ENCODE measurements at regions not wholly inside any gene's neighbourhood (a gene's known extent, or its start where the extent isn't known, plus 50 kb on each side); places are given as distances from the start of the nearest gene placed in this dataset.

DNA sequence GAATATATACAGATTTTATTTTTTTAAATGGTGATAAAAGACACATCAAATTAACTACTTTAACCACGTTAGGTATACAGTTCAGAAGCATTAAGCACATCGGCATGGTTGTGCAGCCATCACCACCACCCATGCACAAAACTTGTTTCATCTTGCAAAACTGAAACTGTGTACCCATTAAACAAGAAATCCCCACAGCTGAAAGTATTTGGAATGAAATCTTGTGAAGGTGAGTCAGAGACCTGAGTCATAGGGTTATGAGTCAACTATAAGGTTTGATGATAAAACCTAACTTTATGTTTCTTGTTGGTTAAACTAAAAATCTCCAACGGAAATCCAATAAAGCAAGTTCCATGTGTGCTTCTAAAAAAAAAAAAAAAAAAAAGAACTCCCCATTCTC, 561.6 kb upstream of the PSMD7 start:
- Histone ChIP-seq H3K36me3 (ENCODE audit: control insufficient read depth in 2 of 2, extremely low read depth in 1 of 2, insufficient read depth in 2 of 2, low read length in 2 of 2) (no peaks in the 10 kb centered on the region), H3K9me1 (ENCODE audit: control insufficient read depth, extremely low read depth, insufficient read depth, low read length) (no peaks in the 10 kb centered on the region), H3K4me1 (ENCODE audit: control insufficient read depth, extremely low read depth, insufficient read depth, low read length) (peaks cover 24% of the 10 kb centered on the region), H3K79me2 (ENCODE audit: control insufficient read depth, insufficient read depth, low read length) (no peaks in the 10 kb centered on the region), H4K20me1 (ENCODE audit: control insufficient read depth, extremely low read depth, insufficient read depth, low read length) (no peaks in the 10 kb centered on the region), H3K9ac (ENCODE audit: control insufficient read depth, extremely low read depth, insufficient read depth, low read length) (no peak overlapping the region), H3K4me3 (ENCODE audit: control insufficient read depth in 2 of 3, extremely low read depth in 1 of 3, insufficient read depth in 2 of 3, low read depth in 1 of 3, low read length in 3 of 3) (no peak overlapping the region), H3K9me3 (ENCODE audit: control insufficient read depth, low read depth, low read length) (no peaks in the 10 kb centered on the region), H3K4me2 (ENCODE audit: control insufficient read depth, extremely low read depth, insufficient read depth, low read depth, low read length) (peak overlapping the region; percentile 44), H2AFZ (ENCODE audit: control insufficient read depth, low read length) (peak overlapping the region; percentile 14), H3K27me3 (ENCODE audit: control insufficient read depth, extremely low read depth, insufficient read depth, low read length) (no peaks in the 10 kb centered on the region), H3K27ac (ENCODE audit: control insufficient read depth, insufficient read depth, low read length) (peak overlapping the region; percentile 76)
- FAIRE-seq = peak; percentile 94
- TF ChIP-seq EZH2 (IDR thresholded peaks at IDR 0.05; ENCODE audit: low read length) = no peak
- TF ChIP-seq, protein P1, sequence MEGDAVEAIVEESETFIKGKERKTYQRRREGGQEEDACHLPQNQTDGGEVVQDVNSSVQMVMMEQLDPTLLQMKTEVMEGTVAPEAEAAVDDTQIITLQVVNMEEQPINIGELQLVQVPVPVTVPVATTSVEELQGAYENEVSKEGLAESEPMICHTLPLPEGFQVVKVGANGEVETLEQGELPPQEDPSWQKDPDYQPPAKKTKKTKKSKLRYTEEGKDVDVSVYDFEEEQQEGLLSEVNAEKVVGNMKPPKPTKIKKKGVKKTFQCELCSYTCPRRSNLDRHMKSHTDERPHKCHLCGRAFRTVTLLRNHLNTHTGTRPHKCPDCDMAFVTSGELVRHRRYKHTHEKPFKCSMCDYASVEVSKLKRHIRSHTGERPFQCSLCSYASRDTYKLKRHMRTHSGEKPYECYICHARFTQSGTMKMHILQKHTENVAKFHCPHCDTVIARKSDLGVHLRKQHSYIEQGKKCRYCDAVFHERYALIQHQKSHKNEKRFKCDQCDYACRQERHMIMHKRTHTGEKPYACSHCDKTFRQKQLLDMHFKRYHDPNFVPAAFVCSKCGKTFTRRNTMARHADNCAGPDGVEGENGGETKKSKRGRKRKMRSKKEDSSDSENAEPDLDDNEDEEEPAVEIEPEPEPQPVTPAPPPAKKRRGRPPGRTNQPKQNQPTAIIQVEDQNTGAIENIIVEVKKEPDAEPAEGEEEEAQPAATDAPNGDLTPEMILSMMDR (optimal IDR thresholded peaks at IDR 0.05 in 1 of 3, IDR thresholded peaks at IDR 0.05 in 1 of 3, conservative IDR thresholded peaks at IDR 0.05 in 1 of 3; ENCODE audit: extremely low read depth in 1 of 3, insufficient read depth in 2 of 3, low read length in 3 of 3) = no peak
- peak; percentile 65 for DNase-seq (ENCODE audit: low read depth, low spot score)
- dilution Hi-C loops (cut with MboI; ENCODE audit: extremely low pct_ligation_motif_present, low sequenced_read_pairs) = no loop called here

DNA sequence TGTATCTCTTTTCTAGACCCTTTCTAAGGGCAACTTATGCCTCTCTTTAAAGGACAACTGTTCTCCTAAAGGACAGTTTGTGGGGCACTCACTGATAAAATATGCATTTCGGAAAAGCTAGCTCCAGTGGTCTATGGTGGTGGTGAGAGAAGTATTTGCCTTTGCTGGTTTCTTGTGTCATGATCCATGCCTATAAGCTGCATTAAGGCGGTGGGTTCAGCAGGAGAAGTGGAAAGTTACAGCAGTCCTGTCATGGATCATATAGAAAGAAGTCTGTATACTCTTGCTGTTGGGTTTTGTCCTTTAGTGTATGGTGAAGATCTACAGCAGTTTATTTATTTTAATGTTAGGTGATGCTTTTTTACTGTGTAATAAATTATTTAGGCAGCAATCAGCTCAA, 563.9 kb upstream of the PSMD7 start:
- H4K20me1 ChIP-seq (ENCODE audit: control insufficient read depth, extremely low read depth, insufficient read depth, low read length) = no peaks in the 10 kb centered on the region
- H3K36me3 ChIP-seq (ENCODE audit: control insufficient read depth in 2 of 2, extremely low read depth in 1 of 2, insufficient read depth in 2 of 2, low read length in 2 of 2) = no peaks in the 10 kb centered on the region
- DNase-seq (ENCODE audit: low read depth, low spot score) (no peak), FAIRE-seq (no peak)
- no peak overlapping the region for H3K4me3 ChIP-seq (ENCODE audit: control insufficient read depth in 2 of 3, extremely low read depth in 1 of 3, insufficient read depth in 2 of 3, low read depth in 1 of 3, low read length in 3 of 3)
- no peak overlapping the region for H2AFZ ChIP-seq (ENCODE audit: control insufficient read depth, low read length)
- H3K9ac ChIP-seq (ENCODE audit: control insufficient read depth, extremely low read depth, insufficient read depth, low read length) = no peak overlapping the region
- no peaks in the 10 kb centered on the region for H3K27me3 ChIP-seq (ENCODE audit: control insufficient read depth, extremely low read depth, insufficient read depth, low read length)
- H3K4me1 ChIP-seq (ENCODE audit: control insufficient read depth, extremely low read depth, insufficient read depth, low read length) = peaks cover 15% of the 10 kb centered on the region
- no peaks in the 10 kb centered on the region for H3K9me1 ChIP-seq (ENCODE audit: control insufficient read depth, extremely low read depth, insufficient read depth, low read length)
- H3K9me3 ChIP-seq (ENCODE audit: control insufficient read depth, low read depth, low read length) = no peaks in the 10 kb centered on the region
- dilution Hi-C loops (cut with MboI; ENCODE audit: extremely low pct_ligation_motif_present, low sequenced_read_pairs) = no loop called here
- no peak overlapping the region for H3K27ac ChIP-seq (ENCODE audit: control insufficient read depth, insufficient read depth, low read length)
- TF ChIP-seq, protein P1 (optimal IDR thresholded peaks at IDR 0.05 in 1 of 3, IDR thresholded peaks at IDR 0.05 in 1 of 3, conservative IDR thresholded peaks at IDR 0.05 in 1 of 3; ENCODE audit: extremely low read depth in 1 of 3, insufficient read depth in 2 of 3, low read length in 3 of 3) = no peak
- no peak for TF ChIP-seq EZH2 (IDR thresholded peaks at IDR 0.05; ENCODE audit: low read length)
- H3K79me2 ChIP-seq (ENCODE audit: control insufficient read depth, insufficient read depth, low read length) = no peaks in the 10 kb centered on the region
- H3K4me2 ChIP-seq (ENCODE audit: control insufficient read depth, extremely low read depth, insufficient read depth, low read depth, low read length) = no peak overlapping the region

All from keratinocyte (primary cell).